Neural crest cell (in vitro differentiated cells): ENCODE measurements at regions not wholly inside any gene's neighbourhood (a gene's known extent, or its start where the extent isn't known, plus 50 kb on each side); places are given as distances from the start of the nearest gene placed in this dataset.

Experiments used
- DNase-seq: peaks from one replicate; pipeline ENCODE4 v3.0.0; 2021; ENCODE audit warnings: low read depth, mixed read lengths, low spot score
- H3K27ac Mint-ChIP-seq: one replicate; pipeline ENCODE4 v1.8.0; 2021; ENCODE audit warnings: mild to moderate bottlenecking, mixed read lengths; ENCODE audit not compliant: unreplicated experiment
- H3K27me3 Mint-ChIP-seq: 2 replicates; pipeline ENCODE4 v1.8.0; 2021; ENCODE audit warnings: low read depth, mild to moderate bottlenecking, mixed read lengths
- H3K36me3 Mint-ChIP-seq: 2 replicates; pipeline ENCODE4 v1.8.0; 2021; ENCODE audit warnings: low read depth, mild to moderate bottlenecking, mixed read lengths
- H3K4me1 Mint-ChIP-seq: 2 replicates; pipeline ENCODE4 v1.8.0; 2021; ENCODE audit warnings: mixed read lengths
- H3K4me3 Mint-ChIP-seq: one replicate; pipeline ENCODE4 v1.8.0; 2021; ENCODE audit warnings: mild to moderate bottlenecking, mixed read lengths
- H3K9me3 Mint-ChIP-seq: 2 replicates; pipeline ENCODE4 v1.8.0; 2021; ENCODE audit warnings: mixed read lengths
- CTCF ChIP-seq: fragments of 200-600 bp; sonication (generic); conservative IDR thresholded peaks from 2 replicates; pipeline ENCODE4 v1.5.0; 2021; ENCODE audit warnings: antibody characterized with exemption, mild to moderate bottlenecking

- no peaks in the 10 kb centered on the region for H3K4me1 Mint-ChIP-seq
- H3K4me3 Mint-ChIP-seq, result no peak overlapping the region
- TF ChIP-seq CTCF, result no peak
- no peak for DNase-seq
- peaks cover 9% of the 10 kb centered on the region for H3K9me3 Mint-ChIP-seq
- H3K36me3 Mint-ChIP-seq, result peaks cover 7% of the 10 kb centered on the region
- H3K27ac Mint-ChIP-seq, result no peak overlapping the region
- H3K27me3 Mint-ChIP-seq, result no peaks in the 10 kb centered on the region
Measured at GRCh38 chr2:10514743-10515142, 66.6 kb upstream of the ODC1 start.

- no peak for DNase-seq
- H3K9me3 Mint-ChIP-seq, result peaks cover 9% of the 10 kb centered on the region
- no peaks in the 10 kb centered on the region for H3K27me3 Mint-ChIP-seq
- no peak for TF ChIP-seq CTCF
- H3K4me3 Mint-ChIP-seq, result no peak overlapping the region
- H3K4me1 Mint-ChIP-seq, result no peaks in the 10 kb centered on the region
- H3K36me3 Mint-ChIP-seq, result peaks cover 7% of the 10 kb centered on the region
- no peak overlapping the region for H3K27ac Mint-ChIP-seq
Measured at GRCh38 chr2:10514273-10514672, 66.1 kb upstream of the ODC1 start.

GRCh38 chr2:10513201-10513600 is 65.1 kb upstream of the ODC1 start:
- H3K4me3 Mint-ChIP-seq, result no peak overlapping the region
- no peaks in the 10 kb centered on the region for H3K27me3 Mint-ChIP-seq
- H3K36me3 Mint-ChIP-seq, result peaks cover 7% of the 10 kb centered on the region
- no peaks in the 10 kb centered on the region for H3K4me1 Mint-ChIP-seq
- no peak for TF ChIP-seq CTCF
- H3K27ac Mint-ChIP-seq, result no peak overlapping the region
- DNase-seq, result no peak
- H3K9me3 Mint-ChIP-seq, result peaks cover 9% of the 10 kb centered on the region

- Mint-ChIP-seq H3K36me3 (no peaks in the 10 kb centered on the region), H3K4me3 (no peak overlapping the region), H3K9me3 (no peaks in the 10 kb centered on the region), H3K27ac (no peak overlapping the region), H3K4me1 (no peaks in the 10 kb centered on the region), H3K27me3 (no peaks in the 10 kb centered on the region)
- no peak for DNase-seq
- TF ChIP-seq CTCF, result no peak
Measured at GRCh38 chr2:10508038-10508437, 59.9 kb upstream of the ODC1 start.

- H3K27me3 Mint-ChIP-seq, result no peaks in the 10 kb centered on the region
- TF ChIP-seq CTCF, result no peak
- peaks cover 5% of the 10 kb centered on the region for H3K4me1 Mint-ChIP-seq
- H3K9me3 Mint-ChIP-seq, result no peaks in the 10 kb centered on the region
- no peak for DNase-seq
- H3K27ac Mint-ChIP-seq, result no peak overlapping the region
- no peak overlapping the region for H3K4me3 Mint-ChIP-seq
- no peaks in the 10 kb centered on the region for H3K36me3 Mint-ChIP-seq
Measured at GRCh38 chr2:10507106-10507505, 59.0 kb upstream of the ODC1 start.
